22Rv1 (cell line): ENCODE measurements at regions not wholly inside any gene's neighbourhood (a gene's known extent, or its start where the extent isn't known, plus 50 kb on each side); places are given as distances from the start of the nearest gene placed in this dataset.
"Not testable (repeated sequence)": the region's sequence is repeated elsewhere in the genome, so short reads cannot be mapped to it uniquely, and the experiment has no call there.

ENCODE experiments used
- ZFX ChIP-seq: fragments of 450-650 bp; IDR thresholded peaks from 2 replicates; pipeline ENCODE4 v1.6.1; 2017; ENCODE audit warnings: antibody characterized with exemption, borderline replicate concordance
- TF ChIP-seq, protein P1 (sequence below): fragments of 450-650 bp; IDR thresholded peaks from 2 replicates; pipeline ENCODE4 v1.5.1; 2017; ENCODE audit warnings: mild to moderate bottlenecking

DNA sequence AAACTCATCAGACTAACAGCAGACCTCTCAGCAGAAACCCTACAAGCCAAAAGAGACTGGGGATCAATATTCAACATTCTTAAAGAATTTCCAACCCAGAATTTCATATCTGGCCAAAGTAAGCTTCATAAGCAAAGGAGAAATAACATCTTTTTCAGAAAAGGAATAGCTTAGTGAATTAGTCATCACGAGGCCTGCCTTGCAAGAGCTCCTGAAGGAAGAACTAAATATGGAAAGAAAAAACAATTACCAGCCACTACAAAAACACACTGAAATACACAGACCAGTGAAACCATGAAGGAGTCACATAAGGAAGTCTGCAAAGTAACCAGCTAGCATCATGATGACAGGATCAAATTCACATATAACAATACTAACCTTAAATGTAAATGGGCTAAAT lies 328.0 kb downstream of the XPNPEP1 start:
- TF ChIP-seq, protein P1, sequence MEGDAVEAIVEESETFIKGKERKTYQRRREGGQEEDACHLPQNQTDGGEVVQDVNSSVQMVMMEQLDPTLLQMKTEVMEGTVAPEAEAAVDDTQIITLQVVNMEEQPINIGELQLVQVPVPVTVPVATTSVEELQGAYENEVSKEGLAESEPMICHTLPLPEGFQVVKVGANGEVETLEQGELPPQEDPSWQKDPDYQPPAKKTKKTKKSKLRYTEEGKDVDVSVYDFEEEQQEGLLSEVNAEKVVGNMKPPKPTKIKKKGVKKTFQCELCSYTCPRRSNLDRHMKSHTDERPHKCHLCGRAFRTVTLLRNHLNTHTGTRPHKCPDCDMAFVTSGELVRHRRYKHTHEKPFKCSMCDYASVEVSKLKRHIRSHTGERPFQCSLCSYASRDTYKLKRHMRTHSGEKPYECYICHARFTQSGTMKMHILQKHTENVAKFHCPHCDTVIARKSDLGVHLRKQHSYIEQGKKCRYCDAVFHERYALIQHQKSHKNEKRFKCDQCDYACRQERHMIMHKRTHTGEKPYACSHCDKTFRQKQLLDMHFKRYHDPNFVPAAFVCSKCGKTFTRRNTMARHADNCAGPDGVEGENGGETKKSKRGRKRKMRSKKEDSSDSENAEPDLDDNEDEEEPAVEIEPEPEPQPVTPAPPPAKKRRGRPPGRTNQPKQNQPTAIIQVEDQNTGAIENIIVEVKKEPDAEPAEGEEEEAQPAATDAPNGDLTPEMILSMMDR: not testable (repeated sequence)
- TF ChIP-seq ZFX: not testable (repeated sequence)
